Natural killer cell (primary cell): ENCODE measurements at regions not wholly inside any gene's neighbourhood (a gene's known extent, or its start where the extent isn't known, plus 50 kb on each side); places are given as distances from the start of the nearest gene placed in this dataset.

Source experiments
- ATAC-seq, 3 donors: fragments of 150-1000 bp in 2 of 3; fragments of 200-7000 bp in 1 of 3; cut with Tn5 transposase; 1 replicate in 1 of 3; 2 replicates in 2 of 3; pipeline ENCODE4 v1.10.0; 2021; ENCODE audit warnings: mild to moderate bottlenecking in 2 of 3, moderate library complexity in 2 of 3
- DNase-seq, 2 donors: peaks; one replicate each; pipeline versions ENCODE4 v3.0.0 to v3.0.0-alpha.2; 2013 to 2021; ENCODE audit warnings: mixed read lengths in 1 of 2
- H3K27ac ChIP-seq: one replicate; pipeline ENCODE4 v1.5.1; 2013; ENCODE audit warnings: mild to moderate bottlenecking, low read length
- H3K27me3 ChIP-seq: one replicate; pipeline ENCODE4 v1.6.1; 2013; ENCODE audit warnings: low read length; ENCODE audit not compliant: control insufficient read depth, insufficient read depth
- H3K36me3 ChIP-seq: one replicate; pipeline ENCODE4 v1.6.1; 2013; ENCODE audit warnings: low read length; ENCODE audit not compliant: control insufficient read depth, insufficient read depth
- H3K4me1 ChIP-seq: one replicate; pipeline ENCODE4 v1.6.1; 2013; ENCODE audit warnings: low read length; ENCODE audit not compliant: control insufficient read depth, insufficient read depth
- H3K4me3 ChIP-seq: one replicate; pipeline ENCODE4 v1.5.1; 2013; ENCODE audit warnings: low read length
- H3K9me3 ChIP-seq: one replicate; pipeline ENCODE4 v1.6.1; 2013; ENCODE audit warnings: low read length; ENCODE audit not compliant: control insufficient read depth, insufficient read depth
- H3K27ac Mint-ChIP-seq, 2 donors: one replicate each; pipeline ENCODE4 v1.8.0; 2022; ENCODE audit warnings: mild to moderate bottlenecking in 2 of 2, mixed read lengths in 2 of 2, moderate library complexity in 1 of 2
- H3K27me3 Mint-ChIP-seq, 2 donors: one replicate each; pipeline ENCODE4 v1.8.0; 2022; ENCODE audit warnings: low read depth in 2 of 2, mixed read lengths in 2 of 2
- H3K36me3 Mint-ChIP-seq: one replicate; pipeline ENCODE4 v1.8.0; 2022; ENCODE audit warnings: mixed read lengths
- H3K4me1 Mint-ChIP-seq, 2 donors: one replicate each; pipeline ENCODE4 v1.8.0; 2022; ENCODE audit warnings: mixed read lengths in 2 of 2
- H3K4me3 Mint-ChIP-seq: one replicate; pipeline ENCODE4 v1.8.0; 2022; ENCODE audit warnings: mild to moderate bottlenecking, moderate library complexity, mixed read lengths
- H3K9me3 Mint-ChIP-seq, 2 donors: one replicate each; pipeline ENCODE4 v1.8.0; 2022; ENCODE audit warnings: mixed read lengths in 2 of 2
- whole genome bisulfite sequencing: methylation state at CpG from one replicate; pipeline ENCODE4 v1.1.7; 2013; ENCODE audit warnings: missing lambda C conversion rate; ENCODE audit not compliant: insufficient coverage; 5-methylcytosine and 5-hydroxymethylcytosine counted together
- intact Hi-C: fragments of 100-400 bp; cut with micrococcal nuclease; formaldehyde crosslinking; loops from one replicate; pipeline ENCODE4 v1.14.2; 2022
- TF ChIP-seq, protein P1 (sequence below): fragments of 200-600 bp; IDR thresholded peaks from one replicate; pipeline ENCODE4 v1.8.0; 2022; ENCODE audit warnings: antibody characterized with exemption

DNA sequence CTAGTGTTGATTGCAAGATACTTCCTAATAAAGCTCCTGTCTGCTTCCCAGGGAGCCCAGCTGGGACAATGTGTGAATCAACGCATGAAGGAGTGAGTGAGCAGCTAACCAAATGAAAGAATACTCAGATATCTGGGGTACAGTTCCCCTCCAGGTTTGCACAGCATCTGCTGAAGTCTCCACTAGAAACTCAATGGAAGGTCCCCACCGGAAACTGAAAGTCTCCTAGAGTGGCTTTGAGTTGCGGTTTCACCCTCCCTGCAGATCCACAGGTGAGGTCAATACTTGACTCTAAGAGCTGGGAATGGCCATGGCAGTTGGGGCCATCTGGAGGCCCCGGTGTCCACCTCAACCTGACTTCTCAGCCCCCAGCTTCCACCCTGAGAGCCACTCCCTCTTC lies 198.2 kb upstream of the MSX2 start:
- Mint-ChIP-seq H3K4me1 (no peaks in the 10 kb centered on the region), H3K27me3 (peaks cover 0 to 9% of the 10 kb centered on the region in 2 donors), H3K4me3 (no peak overlapping the region), H3K9me3 (peaks cover 8 to 9% of the 10 kb centered on the region in 2 donors), H3K27ac (no peak overlapping the region), H3K36me3 (no peaks in the 10 kb centered on the region)
- H3K4me1 ChIP-seq, result no peaks in the 10 kb centered on the region
- no peaks in the 10 kb centered on the region for H3K9me3 ChIP-seq
- DNase-seq (no peak), ATAC-seq (no peak)
- no peak overlapping the region for H3K27ac ChIP-seq
- H3K36me3 ChIP-seq, result no peaks in the 10 kb centered on the region
- TF ChIP-seq, protein P1, sequence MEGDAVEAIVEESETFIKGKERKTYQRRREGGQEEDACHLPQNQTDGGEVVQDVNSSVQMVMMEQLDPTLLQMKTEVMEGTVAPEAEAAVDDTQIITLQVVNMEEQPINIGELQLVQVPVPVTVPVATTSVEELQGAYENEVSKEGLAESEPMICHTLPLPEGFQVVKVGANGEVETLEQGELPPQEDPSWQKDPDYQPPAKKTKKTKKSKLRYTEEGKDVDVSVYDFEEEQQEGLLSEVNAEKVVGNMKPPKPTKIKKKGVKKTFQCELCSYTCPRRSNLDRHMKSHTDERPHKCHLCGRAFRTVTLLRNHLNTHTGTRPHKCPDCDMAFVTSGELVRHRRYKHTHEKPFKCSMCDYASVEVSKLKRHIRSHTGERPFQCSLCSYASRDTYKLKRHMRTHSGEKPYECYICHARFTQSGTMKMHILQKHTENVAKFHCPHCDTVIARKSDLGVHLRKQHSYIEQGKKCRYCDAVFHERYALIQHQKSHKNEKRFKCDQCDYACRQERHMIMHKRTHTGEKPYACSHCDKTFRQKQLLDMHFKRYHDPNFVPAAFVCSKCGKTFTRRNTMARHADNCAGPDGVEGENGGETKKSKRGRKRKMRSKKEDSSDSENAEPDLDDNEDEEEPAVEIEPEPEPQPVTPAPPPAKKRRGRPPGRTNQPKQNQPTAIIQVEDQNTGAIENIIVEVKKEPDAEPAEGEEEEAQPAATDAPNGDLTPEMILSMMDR, result no peak
- WGBS, result 76% methylated on average over 4 of the region's 4 CpGs
- H3K4me3 ChIP-seq, result no peak overlapping the region
- H3K27me3 ChIP-seq, result no peaks in the 10 kb centered on the region
- intact Hi-C loops, result no loop called here

DNA sequence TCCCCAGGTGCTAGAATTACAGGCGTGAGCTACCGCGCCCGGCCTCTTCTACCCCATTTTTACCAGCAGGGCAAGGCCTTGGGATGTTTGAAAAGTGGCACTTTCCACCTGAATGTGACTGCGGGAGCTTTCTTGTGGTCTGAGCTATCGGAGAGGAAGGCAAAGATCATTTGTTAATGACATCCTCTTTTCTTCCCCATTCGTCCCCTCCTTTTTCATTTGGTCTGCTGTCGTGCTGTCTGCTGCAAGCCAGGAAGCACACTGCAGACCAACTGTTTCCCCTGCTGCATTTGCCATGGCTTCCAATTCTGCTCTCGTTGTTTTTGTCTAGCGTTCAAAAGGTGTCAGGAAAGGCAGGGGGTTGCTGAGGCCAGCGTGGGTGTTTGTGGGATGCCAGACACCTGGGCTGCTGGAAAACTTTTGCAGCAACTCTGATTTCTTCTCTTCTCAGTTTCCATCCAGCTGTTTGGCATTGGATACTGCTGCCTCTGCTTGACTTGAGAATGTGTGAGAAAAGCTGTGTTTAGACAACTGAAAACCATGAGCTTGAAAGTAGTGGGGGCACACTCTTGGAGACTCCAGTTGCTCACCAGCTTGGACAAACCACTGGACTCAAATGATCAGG lies 196.4 kb upstream of the MSX2 start:
- no peaks in the 10 kb centered on the region for H3K36me3 Mint-ChIP-seq
- no peaks in the 10 kb centered on the region for H3K9me3 Mint-ChIP-seq
- H3K27ac ChIP-seq, result no peak overlapping the region
- intact Hi-C loops, result no loop called here
- ATAC-seq (no peak), DNase-seq (no peak)
- peaks cover 0 to 3% of the 10 kb centered on the region in 2 donors for H3K27me3 Mint-ChIP-seq
- H3K4me1 Mint-ChIP-seq, result no peaks in the 10 kb centered on the region
- H3K27me3 ChIP-seq, result no peaks in the 10 kb centered on the region
- H3K36me3 ChIP-seq, result no peaks in the 10 kb centered on the region
- no peak overlapping the region for H3K4me3 ChIP-seq
- H3K9me3 ChIP-seq, result no peaks in the 10 kb centered on the region
- no peak overlapping the region for H3K27ac Mint-ChIP-seq
- no peak overlapping the region for H3K4me3 Mint-ChIP-seq
- WGBS, result 12% methylated on average over 11 of the region's 11 CpGs
- no peaks in the 10 kb centered on the region for H3K4me1 ChIP-seq
- TF ChIP-seq, protein P1, result no peak

DNA sequence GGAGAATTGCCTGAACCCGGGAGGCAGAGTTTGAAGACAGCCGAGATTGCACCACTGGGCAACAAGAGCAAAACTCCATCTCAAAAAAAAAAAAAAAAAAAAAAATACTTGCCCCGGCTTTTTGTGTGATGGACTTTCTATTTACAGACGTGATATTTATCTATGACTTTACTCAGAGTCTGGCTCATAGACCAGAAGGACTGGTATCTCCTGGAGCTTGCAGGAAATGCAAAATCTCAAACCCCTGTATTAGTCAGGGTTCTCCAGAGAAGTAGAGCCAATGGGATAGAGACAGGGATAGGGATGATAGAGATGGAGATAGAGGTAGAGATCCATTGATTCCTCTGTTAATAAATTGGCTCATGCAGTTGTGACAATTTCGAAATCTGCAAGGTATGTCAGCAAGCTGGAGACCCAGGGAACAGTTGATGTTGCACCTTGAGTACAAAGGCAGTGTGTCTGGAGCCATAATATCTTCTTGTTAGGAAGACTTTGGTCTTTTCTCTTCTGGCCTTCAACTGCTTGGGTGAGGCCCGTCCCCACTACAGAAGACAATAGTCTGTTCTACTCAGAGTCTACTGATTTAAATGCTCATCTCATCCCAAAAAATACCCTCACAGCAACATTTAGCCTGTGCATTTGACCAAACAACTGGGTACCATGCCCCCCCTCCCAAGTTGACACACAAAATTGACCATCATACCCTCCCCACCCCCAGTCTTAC lies 195.4 kb upstream of the MSX2 start:
- no peaks in the 10 kb centered on the region for H3K9me3 ChIP-seq
- no peaks in the 10 kb centered on the region for H3K4me1 ChIP-seq
- TF ChIP-seq, protein P1, result no peak
- no peak overlapping the region for H3K27ac ChIP-seq
- H3K4me1 Mint-ChIP-seq, result no peaks in the 10 kb centered on the region
- H3K4me3 ChIP-seq, result no peak overlapping the region
- 77% methylated on average over 6 of the region's 6 CpGs for WGBS
- no peak overlapping the region for H3K27ac Mint-ChIP-seq
- ATAC-seq (no peak), DNase-seq (no peak)
- H3K36me3 ChIP-seq, result no peaks in the 10 kb centered on the region
- H3K4me3 Mint-ChIP-seq, result no peak overlapping the region
- intact Hi-C loops, result no loop called here
- H3K27me3 Mint-ChIP-seq, result peaks cover 0 to 3% of the 10 kb centered on the region in 2 donors
- no peaks in the 10 kb centered on the region for H3K27me3 ChIP-seq
- no peaks in the 10 kb centered on the region for H3K36me3 Mint-ChIP-seq
- no peaks in the 10 kb centered on the region for H3K9me3 Mint-ChIP-seq
